ENCODE measurements at regions not wholly inside any gene's neighbourhood (a gene's known extent, or its start where the extent isn't known, plus 50 kb on each side); places are given as distances from the start of the nearest gene placed in this dataset.

GRCh38 chr13:85314686-85315085 lies 484.5 kb downstream of the SLITRK6 start:
- no peak for TF ChIP-seq POLR2AphosphoS5 (IDR thresholded peaks at IDR 0.05)
- TF ChIP-seq, protein P1, sequence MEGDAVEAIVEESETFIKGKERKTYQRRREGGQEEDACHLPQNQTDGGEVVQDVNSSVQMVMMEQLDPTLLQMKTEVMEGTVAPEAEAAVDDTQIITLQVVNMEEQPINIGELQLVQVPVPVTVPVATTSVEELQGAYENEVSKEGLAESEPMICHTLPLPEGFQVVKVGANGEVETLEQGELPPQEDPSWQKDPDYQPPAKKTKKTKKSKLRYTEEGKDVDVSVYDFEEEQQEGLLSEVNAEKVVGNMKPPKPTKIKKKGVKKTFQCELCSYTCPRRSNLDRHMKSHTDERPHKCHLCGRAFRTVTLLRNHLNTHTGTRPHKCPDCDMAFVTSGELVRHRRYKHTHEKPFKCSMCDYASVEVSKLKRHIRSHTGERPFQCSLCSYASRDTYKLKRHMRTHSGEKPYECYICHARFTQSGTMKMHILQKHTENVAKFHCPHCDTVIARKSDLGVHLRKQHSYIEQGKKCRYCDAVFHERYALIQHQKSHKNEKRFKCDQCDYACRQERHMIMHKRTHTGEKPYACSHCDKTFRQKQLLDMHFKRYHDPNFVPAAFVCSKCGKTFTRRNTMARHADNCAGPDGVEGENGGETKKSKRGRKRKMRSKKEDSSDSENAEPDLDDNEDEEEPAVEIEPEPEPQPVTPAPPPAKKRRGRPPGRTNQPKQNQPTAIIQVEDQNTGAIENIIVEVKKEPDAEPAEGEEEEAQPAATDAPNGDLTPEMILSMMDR (IDR thresholded peaks at IDR 0.05), result no peak
- no peak for TF ChIP-seq POLR2A (IDR thresholded peaks at IDR 0.05)

Measured in upper lobe of left lung (tissue), 4 donors.